WTC11 (cell line): ENCODE measurements at regions not wholly inside any gene's neighbourhood (a gene's known extent, or its start where the extent isn't known, plus 50 kb on each side); places are given as distances from the start of the nearest gene placed in this dataset.

ENCODE experiments used
- ATAC-seq: fragments of 200-7000 bp; cut with Tn5 transposase; 2 replicates; pipeline ENCODE4 v1.10.0; 2021; ENCODE audit warnings: mild to moderate bottlenecking, moderate library complexity
- CTCF ChIA-PET: fragments of 300-600 bp; sonication (Branson Sonifier 250); formaldehyde crosslinking; loops from one replicate; lab custom pipeline; 2021; ENCODE audit warnings: antibody characterized with exemption; lab: Charles Lee
- POLR2A ChIA-PET: fragments of 350-600 bp; sonication (Branson Sonifier 250); formaldehyde crosslinking; loops from one replicate; lab custom pipeline; 2021; ENCODE audit warnings: antibody characterized with exemption; lab: Charles Lee
- DNase-seq: peaks from one replicate; pipeline ENCODE4 v3.0.0; 2021; ENCODE audit warnings: low spot score
- H3K27ac Mint-ChIP-seq: 2 replicates; pipeline ENCODE4 v1.8.0; 2021; ENCODE audit warnings: mixed read lengths
- H3K27me3 Mint-ChIP-seq: 2 replicates; pipeline ENCODE4 v1.8.0; 2021; ENCODE audit warnings: low read depth, mild to moderate bottlenecking, moderate library complexity, mixed read lengths
- H3K36me3 Mint-ChIP-seq: 2 replicates; pipeline ENCODE4 v1.8.0; 2021; ENCODE audit warnings: mixed read lengths
- H3K4me1 Mint-ChIP-seq: 2 replicates; pipeline ENCODE4 v1.8.0; 2022; ENCODE audit warnings: mixed read lengths
- H3K4me3 Mint-ChIP-seq: 2 replicates; pipeline ENCODE4 v1.8.0; 2021; ENCODE audit warnings: mild to moderate bottlenecking, moderate library complexity, mixed read lengths
- H3K9me3 Mint-ChIP-seq: 2 replicates; pipeline ENCODE4 v1.8.0; 2021; ENCODE audit warnings: mixed read lengths
- ATF1 ChIP-seq: sonication (generic); formaldehyde crosslinking; IDR thresholded peaks from 2 replicates; pipeline ENCODE4 v1.8.1; 2023; ENCODE audit warnings: mild to moderate bottlenecking, moderate library complexity, missing genetic modification reagents
- ETV6 ChIP-seq: sonication (generic); formaldehyde crosslinking; IDR thresholded peaks from 2 replicates; pipeline ENCODE4 v1.8.1; 2022; ENCODE audit warnings: mild to moderate bottlenecking, missing genetic modification reagents
- GRHL2 ChIP-seq: fragments of 250-450 bp; sonication (Bioruptor Pico); IDR thresholded peaks from 2 replicates; pipeline ENCODE4 v1.8.0; 2022; ENCODE audit warnings: mild to moderate bottlenecking, moderate library complexity; ENCODE audit not compliant: insufficient replicate concordance, severe bottlenecking
- JUN ChIP-seq: sonication (generic); formaldehyde crosslinking; IDR thresholded peaks from 2 replicates; pipeline ENCODE4 v1.8.0; 2023; ENCODE audit warnings: mild to moderate bottlenecking, missing genetic modification reagents
- MYBL2 ChIP-seq: sonication (generic); formaldehyde crosslinking; IDR thresholded peaks from 2 replicates; pipeline ENCODE4 v1.8.1; 2023; ENCODE audit warnings: mild to moderate bottlenecking, moderate library complexity, missing genetic modification reagents
- RORB ChIP-seq: fragments of 250-450 bp; sonication (Bioruptor Pico); IDR thresholded peaks from 2 replicates; pipeline ENCODE4 v1.9.0; 2021; ENCODE audit warnings: mild to moderate bottlenecking
- SMAD3 ChIP-seq: sonication (generic); formaldehyde crosslinking; IDR thresholded peaks from 2 replicates; pipeline ENCODE4 v1.8.0; 2022; ENCODE audit warnings: missing genetic modification reagents, mild to moderate bottlenecking, borderline replicate concordance
- SMAD4 ChIP-seq: sonication (generic); formaldehyde crosslinking; IDR thresholded peaks from 2 replicates; pipeline ENCODE4 v1.8.0; 2022; ENCODE audit warnings: mild to moderate bottlenecking, missing genetic modification reagents
- TEAD1 ChIP-seq: sonication (generic); formaldehyde crosslinking; IDR thresholded peaks from 2 replicates; pipeline ENCODE4 v1.8.0; 2022; ENCODE audit warnings: mild to moderate bottlenecking, missing genetic modification reagents
- ZNF121 ChIP-seq: sonication (generic); formaldehyde crosslinking; IDR thresholded peaks from 2 replicates; pipeline ENCODE4 v1.8.0; 2023; ENCODE audit warnings: missing genetic modification reagents
- ZNF263 ChIP-seq: sonication (generic); formaldehyde crosslinking; IDR thresholded peaks from 2 replicates; pipeline ENCODE4 v1.8.1; 2022; ENCODE audit warnings: low read depth, mild to moderate bottlenecking, moderate library complexity, missing genetic modification reagents
- ZNF671 ChIP-seq: fragments of 250-450 bp; sonication (Bioruptor Pico); IDR thresholded peaks from 2 replicates; pipeline ENCODE4 v1.8.0; 2021; ENCODE audit warnings: mild to moderate bottlenecking
- TF ChIP-seq, protein P1 (sequence below): sonication (generic); formaldehyde crosslinking; IDR thresholded peaks from 2 replicates; pipeline ENCODE4 v1.8.0; 2023; ENCODE audit warnings: missing genetic modification reagents, mild to moderate bottlenecking, borderline replicate concordance
- TF ChIP-seq, protein P2 (sequence below): sonication (generic); formaldehyde crosslinking; IDR thresholded peaks from 2 replicates; pipeline ENCODE4 v1.8.0; 2022; ENCODE audit warnings: mild to moderate bottlenecking, missing genetic modification reagents
- TF ChIP-seq, protein P3 (sequence below): sonication (generic); formaldehyde crosslinking; IDR thresholded peaks from 2 replicates; pipeline ENCODE4 v1.8.1; 2023; ENCODE audit warnings: mild to moderate bottlenecking, missing genetic modification reagents, borderline replicate concordance
- TF ChIP-seq, protein P4 (sequence below): fragments of 250-450 bp; sonication (Bioruptor Pico); IDR thresholded peaks from 2 replicates; pipeline ENCODE4 v2.1.2; 2022; ENCODE audit warnings: mild to moderate bottlenecking, moderate library complexity
- TF ChIP-seq, protein P5 (sequence below): sonication (generic); formaldehyde crosslinking; IDR thresholded peaks from 2 replicates; pipeline ENCODE4 v1.8.1; 2022; ENCODE audit warnings: mild to moderate bottlenecking, moderate library complexity, missing genetic modification reagents
- TF ChIP-seq, protein P6 (sequence below): fragments of 250-450 bp; sonication (Bioruptor Pico); conservative IDR thresholded peaks from 2 replicates; pipeline ENCODE4 v1.9.0; 2021; ENCODE audit warnings: mild to moderate bottlenecking
- TF ChIP-seq, protein P7 (sequence below): sonication (generic); formaldehyde crosslinking; IDR thresholded peaks from 2 replicates; pipeline ENCODE4 v1.8.1; 2022; ENCODE audit warnings: mild to moderate bottlenecking, missing genetic modification reagents, moderate library complexity, borderline replicate concordance

DNA sequence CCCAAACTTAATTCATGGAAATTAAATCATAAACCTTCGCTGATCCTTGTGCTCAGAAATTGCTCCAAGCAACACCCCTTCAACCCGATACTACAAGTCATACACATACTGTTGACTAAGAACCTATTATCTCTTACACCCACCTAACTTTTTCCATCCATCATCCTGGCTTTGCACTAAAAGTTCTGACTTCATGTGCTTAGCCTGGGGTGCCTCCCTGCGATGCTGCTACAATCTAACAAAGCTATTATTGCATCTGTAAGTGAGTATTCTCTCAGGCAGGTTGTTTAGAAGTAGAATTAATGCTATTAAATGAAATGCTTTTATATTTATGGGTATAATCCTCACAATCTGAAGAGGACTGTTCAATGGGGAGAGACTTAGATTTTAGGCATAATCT lies 619.8 kb downstream of the CCDC85A start (continued):
- TF ChIP-seq, protein P1, sequence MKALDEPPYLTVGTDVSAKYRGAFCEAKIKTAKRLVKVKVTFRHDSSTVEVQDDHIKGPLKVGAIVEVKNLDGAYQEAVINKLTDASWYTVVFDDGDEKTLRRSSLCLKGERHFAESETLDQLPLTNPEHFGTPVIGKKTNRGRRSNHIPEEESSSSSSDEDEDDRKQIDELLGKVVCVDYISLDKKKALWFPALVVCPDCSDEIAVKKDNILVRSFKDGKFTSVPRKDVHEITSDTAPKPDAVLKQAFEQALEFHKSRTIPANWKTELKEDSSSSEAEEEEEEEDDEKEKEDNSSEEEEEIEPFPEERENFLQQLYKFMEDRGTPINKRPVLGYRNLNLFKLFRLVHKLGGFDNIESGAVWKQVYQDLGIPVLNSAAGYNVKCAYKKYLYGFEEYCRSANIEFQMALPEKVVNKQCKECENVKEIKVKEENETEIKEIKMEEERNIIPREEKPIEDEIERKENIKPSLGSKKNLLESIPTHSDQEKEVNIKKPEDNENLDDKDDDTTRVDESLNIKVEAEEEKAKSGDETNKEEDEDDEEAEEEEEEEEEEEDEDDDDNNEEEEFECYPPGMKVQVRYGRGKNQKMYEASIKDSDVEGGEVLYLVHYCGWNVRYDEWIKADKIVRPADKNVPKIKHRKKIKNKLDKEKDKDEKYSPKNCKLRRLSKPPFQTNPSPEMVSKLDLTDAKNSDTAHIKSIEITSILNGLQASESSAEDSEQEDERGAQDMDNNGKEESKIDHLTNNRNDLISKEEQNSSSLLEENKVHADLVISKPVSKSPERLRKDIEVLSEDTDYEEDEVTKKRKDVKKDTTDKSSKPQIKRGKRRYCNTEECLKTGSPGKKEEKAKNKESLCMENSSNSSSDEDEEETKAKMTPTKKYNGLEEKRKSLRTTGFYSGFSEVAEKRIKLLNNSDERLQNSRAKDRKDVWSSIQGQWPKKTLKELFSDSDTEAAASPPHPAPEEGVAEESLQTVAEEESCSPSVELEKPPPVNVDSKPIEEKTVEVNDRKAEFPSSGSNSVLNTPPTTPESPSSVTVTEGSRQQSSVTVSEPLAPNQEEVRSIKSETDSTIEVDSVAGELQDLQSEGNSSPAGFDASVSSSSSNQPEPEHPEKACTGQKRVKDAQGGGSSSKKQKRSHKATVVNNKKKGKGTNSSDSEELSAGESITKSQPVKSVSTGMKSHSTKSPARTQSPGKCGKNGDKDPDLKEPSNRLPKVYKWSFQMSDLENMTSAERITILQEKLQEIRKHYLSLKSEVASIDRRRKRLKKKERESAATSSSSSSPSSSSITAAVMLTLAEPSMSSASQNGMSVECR (CRISPR knock-in tag) = no peak
- TF ChIP-seq ZNF121 (CRISPR knock-in tag) (no peak), SMAD4 (CRISPR knock-in tag) (no peak)

DNA sequence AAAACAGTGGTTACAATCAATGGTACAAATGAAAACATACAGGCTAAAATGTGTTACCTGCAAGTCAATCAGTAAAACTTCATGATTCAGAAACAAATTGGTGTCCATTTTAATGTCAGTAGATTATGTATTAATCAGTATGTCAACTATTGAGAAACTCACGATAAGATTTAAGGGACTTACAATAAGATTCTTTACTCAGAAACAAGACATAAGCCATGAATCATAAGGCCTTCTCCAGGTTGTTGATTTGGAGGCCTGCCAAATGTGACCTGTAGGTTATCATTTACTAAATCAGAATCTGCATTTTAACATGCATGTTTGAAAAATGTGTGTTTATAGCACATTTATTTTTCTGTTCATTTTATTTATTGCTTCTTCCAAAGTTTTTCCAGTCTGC lies 623.1 kb downstream of the CCDC85A start:
- ATAC-seq = no peak
- no peak overlapping the region for H3K27ac Mint-ChIP-seq
- no peak overlapping the region for H3K4me3 Mint-ChIP-seq
- H3K4me1 Mint-ChIP-seq = peaks cover 13% of the 10 kb centered on the region
- ChIA-PET POLR2A (no interaction called here), CTCF (no interaction called here)
- no peak for DNase-seq
- no peaks in the 10 kb centered on the region for H3K36me3 Mint-ChIP-seq
- no peaks in the 10 kb centered on the region for H3K27me3 Mint-ChIP-seq
- H3K9me3 Mint-ChIP-seq = 0 out of 2 replicates have a peak, but pooled peaks cover 13% of the 10 kb centered on the region
- TF ChIP-seq, protein P2, sequence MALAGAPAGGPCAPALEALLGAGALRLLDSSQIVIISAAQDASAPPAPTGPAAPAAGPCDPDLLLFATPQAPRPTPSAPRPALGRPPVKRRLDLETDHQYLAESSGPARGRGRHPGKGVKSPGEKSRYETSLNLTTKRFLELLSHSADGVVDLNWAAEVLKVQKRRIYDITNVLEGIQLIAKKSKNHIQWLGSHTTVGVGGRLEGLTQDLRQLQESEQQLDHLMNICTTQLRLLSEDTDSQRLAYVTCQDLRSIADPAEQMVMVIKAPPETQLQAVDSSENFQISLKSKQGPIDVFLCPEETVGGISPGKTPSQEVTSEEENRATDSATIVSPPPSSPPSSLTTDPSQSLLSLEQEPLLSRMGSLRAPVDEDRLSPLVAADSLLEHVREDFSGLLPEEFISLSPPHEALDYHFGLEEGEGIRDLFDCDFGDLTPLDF (CRISPR knock-in tag) = no peak
- no peak for TF ChIP-seq GRHL2 (CRISPR knock-in tag)
- TF ChIP-seq, protein P3, sequence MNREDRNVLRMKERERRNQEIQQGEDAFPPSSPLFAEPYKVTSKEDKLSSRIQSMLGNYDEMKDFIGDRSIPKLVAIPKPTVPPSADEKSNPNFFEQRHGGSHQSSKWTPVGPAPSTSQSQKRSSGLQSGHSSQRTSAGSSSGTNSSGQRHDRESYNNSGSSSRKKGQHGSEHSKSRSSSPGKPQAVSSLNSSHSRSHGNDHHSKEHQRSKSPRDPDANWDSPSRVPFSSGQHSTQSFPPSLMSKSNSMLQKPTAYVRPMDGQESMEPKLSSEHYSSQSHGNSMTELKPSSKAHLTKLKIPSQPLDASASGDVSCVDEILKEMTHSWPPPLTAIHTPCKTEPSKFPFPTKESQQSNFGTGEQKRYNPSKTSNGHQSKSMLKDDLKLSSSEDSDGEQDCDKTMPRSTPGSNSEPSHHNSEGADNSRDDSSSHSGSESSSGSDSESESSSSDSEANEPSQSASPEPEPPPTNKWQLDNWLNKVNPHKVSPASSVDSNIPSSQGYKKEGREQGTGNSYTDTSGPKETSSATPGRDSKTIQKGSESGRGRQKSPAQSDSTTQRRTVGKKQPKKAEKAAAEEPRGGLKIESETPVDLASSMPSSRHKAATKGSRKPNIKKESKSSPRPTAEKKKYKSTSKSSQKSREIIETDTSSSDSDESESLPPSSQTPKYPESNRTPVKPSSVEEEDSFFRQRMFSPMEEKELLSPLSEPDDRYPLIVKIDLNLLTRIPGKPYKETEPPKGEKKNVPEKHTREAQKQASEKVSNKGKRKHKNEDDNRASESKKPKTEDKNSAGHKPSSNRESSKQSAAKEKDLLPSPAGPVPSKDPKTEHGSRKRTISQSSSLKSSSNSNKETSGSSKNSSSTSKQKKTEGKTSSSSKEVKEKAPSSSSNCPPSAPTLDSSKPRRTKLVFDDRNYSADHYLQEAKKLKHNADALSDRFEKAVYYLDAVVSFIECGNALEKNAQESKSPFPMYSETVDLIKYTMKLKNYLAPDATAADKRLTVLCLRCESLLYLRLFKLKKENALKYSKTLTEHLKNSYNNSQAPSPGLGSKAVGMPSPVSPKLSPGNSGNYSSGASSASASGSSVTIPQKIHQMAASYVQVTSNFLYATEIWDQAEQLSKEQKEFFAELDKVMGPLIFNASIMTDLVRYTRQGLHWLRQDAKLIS (CRISPR knock-in tag) = no peak
- no peak for TF ChIP-seq ZNF263 (CRISPR knock-in tag)
- TF ChIP-seq TEAD1 = no peak
- TF ChIP-seq, protein P4, sequence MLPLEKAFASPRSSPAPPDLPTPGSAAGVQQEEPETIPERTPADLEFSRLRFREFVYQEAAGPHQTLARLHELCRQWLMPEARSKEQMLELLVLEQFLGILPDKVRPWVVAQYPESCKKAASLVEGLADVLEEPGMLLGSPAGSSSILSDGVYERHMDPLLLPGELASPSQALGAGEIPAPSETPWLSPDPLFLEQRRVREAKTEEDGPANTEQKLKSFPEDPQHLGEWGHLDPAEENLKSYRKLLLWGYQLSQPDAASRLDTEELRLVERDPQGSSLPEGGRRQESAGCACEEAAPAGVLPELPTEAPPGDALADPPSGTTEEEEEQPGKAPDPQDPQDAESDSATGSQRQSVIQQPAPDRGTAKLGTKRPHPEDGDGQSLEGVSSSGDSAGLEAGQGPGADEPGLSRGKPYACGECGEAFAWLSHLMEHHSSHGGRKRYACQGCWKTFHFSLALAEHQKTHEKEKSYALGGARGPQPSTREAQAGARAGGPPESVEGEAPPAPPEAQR (CRISPR knock-in tag) = no peak
- TF ChIP-seq ATF1 (CRISPR knock-in tag) = no peak
- TF ChIP-seq ZNF671 (CRISPR knock-in tag) = no peak
- TF ChIP-seq, protein P5, sequence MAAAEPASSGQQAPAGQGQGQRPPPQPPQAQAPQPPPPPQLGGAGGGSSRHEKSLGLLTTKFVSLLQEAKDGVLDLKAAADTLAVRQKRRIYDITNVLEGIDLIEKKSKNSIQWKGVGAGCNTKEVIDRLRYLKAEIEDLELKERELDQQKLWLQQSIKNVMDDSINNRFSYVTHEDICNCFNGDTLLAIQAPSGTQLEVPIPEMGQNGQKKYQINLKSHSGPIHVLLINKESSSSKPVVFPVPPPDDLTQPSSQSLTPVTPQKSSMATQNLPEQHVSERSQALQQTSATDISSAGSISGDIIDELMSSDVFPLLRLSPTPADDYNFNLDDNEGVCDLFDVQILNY (CRISPR knock-in tag) = no peak
- no peak for TF ChIP-seq SMAD3 (CRISPR knock-in tag)
- TF ChIP-seq JUN (CRISPR knock-in tag) = no peak
- TF ChIP-seq, protein P6, sequence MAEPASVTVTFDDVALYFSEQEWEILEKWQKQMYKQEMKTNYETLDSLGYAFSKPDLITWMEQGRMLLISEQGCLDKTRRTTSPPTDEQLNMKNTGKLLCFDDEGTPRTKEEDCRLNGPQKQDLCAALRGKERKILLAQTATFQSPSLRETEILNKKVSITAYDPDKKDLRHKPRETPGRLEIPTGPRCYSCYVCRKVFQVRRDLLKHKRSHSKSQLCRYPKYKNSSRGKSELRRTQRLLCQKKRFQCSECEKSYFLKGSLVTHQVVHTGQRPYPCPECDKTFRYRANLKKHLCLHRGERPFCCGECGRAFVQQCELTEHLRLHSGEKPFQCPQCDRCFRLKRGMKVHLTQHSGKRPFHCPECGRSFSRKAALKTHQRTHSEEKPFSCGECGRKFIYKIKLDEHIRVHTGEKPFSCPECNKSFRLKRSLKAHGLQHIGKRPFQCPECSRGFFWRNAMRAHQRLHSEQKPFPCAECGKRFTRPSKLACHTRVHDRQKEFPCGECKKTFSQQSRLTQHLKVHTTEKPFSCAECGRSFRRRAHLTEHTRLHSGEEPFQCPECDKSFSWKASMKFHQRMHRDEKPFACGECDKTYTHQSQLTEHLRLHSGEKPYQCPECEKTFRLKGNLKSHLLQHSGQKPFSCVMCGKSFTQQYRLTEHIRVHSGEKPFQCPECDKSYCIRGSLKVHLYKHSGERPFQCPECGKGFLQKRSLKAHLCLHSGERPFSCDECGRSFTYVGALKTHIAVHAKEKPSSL = no peak
- TF ChIP-seq, protein P7, sequence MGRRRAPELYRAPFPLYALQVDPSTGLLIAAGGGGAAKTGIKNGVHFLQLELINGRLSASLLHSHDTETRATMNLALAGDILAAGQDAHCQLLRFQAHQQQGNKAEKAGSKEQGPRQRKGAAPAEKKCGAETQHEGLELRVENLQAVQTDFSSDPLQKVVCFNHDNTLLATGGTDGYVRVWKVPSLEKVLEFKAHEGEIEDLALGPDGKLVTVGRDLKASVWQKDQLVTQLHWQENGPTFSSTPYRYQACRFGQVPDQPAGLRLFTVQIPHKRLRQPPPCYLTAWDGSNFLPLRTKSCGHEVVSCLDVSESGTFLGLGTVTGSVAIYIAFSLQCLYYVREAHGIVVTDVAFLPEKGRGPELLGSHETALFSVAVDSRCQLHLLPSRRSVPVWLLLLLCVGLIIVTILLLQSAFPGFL = no peak
- no peak for TF ChIP-seq ETV6
- no peak for TF ChIP-seq RORB (CRISPR knock-in tag)
- TF ChIP-seq MYBL2 (CRISPR knock-in tag) = no peak
